Effector memory CD8-positive, alpha-beta T cell (primary cell): ENCODE measurements at regions not wholly inside any gene's neighbourhood (a gene's known extent, or its start where the extent isn't known, plus 50 kb on each side); places are given as distances from the start of the nearest gene placed in this dataset.
"Not testable (repeated sequence)": the region's sequence is repeated elsewhere in the genome, so short reads cannot be mapped to it uniquely, and the experiment has no call there.

Experiments used
- ATAC-seq: fragments of 150-1000 bp; cut with Tn5 transposase; replicated peaks from 2 replicates; pipeline ENCODE4 v1.10.0; 2021; ENCODE audit warnings: mild to moderate bottlenecking, moderate library complexity
- DNase-seq, 3 experiments: peaks; one replicate each; pipeline ENCODE4 v3.0.0; 2021
- H3K27ac Mint-ChIP-seq, 2 donors: one replicate each; pipeline ENCODE4 v1.8.0; 2022; ENCODE audit warnings: mild to moderate bottlenecking in 2 of 2, mixed read lengths in 2 of 2, moderate library complexity in 2 of 2
- H3K27me3 Mint-ChIP-seq, 2 donors: one replicate each; pipeline ENCODE4 v1.8.0; 2022; ENCODE audit warnings: mixed read lengths in 2 of 2
- H3K36me3 Mint-ChIP-seq: one replicate; pipeline ENCODE4 v1.8.0; 2022; ENCODE audit warnings: mild to moderate bottlenecking, moderate library complexity, mixed read lengths; ENCODE audit not compliant: insufficient read depth
- H3K4me1 Mint-ChIP-seq, 2 donors: one replicate each; pipeline ENCODE4 v1.8.0; 2022; ENCODE audit warnings: low read depth in 2 of 2, mixed read lengths in 2 of 2
- H3K4me3 Mint-ChIP-seq, 2 donors: one replicate each; pipeline ENCODE4 v1.8.0; 2022; ENCODE audit warnings: mild to moderate bottlenecking in 2 of 2, mixed read lengths in 2 of 2, moderate library complexity in 2 of 2
- H3K9me3 Mint-ChIP-seq, 2 donors: one replicate each; pipeline ENCODE4 v1.8.0; 2022; ENCODE audit warnings: mixed read lengths in 2 of 2

- Mint-ChIP-seq H3K27me3 (peaks cover 16 to 20% of the 10 kb centered on the region in 2 donors), H3K27ac (no peak overlapping the region), H3K9me3 (no peaks in the 10 kb centered on the region), H3K4me1 (peaks cover 5 to 9% of the 10 kb centered on the region in 2 donors), H3K36me3 (no peaks in the 10 kb centered on the region), H3K4me3 (no peak overlapping the region)
- ATAC-seq, result no peak
- DNase-seq, result no peak
These were observed 236.4 kb upstream of the DAB2 start for GRCh38 chr5:39661026-39661779.

- Mint-ChIP-seq H3K27me3 (peaks cover 21 to 25% of the 10 kb centered on the region in 2 donors), H3K4me3 (no peak overlapping the region), H3K36me3 (peaks cover 3% of the 10 kb centered on the region), H3K27ac (no peak overlapping the region), H3K9me3 (no peaks in the 10 kb centered on the region), H3K4me1 (peaks cover 5 to 9% of the 10 kb centered on the region in 2 donors)
- ATAC-seq, result no peak
- no peak for DNase-seq
These were observed 235.2 kb upstream of the DAB2 start for GRCh38 chr5:39660020-39660419.

- no peak for ATAC-seq
- Mint-ChIP-seq H3K4me3 (no peak overlapping the region), H3K36me3 (peaks cover 3% of the 10 kb centered on the region), H3K9me3 (no peaks in the 10 kb centered on the region), H3K4me1 (peaks cover 5 to 9% of the 10 kb centered on the region in 2 donors), H3K27me3 (peaks cover 25 to 26% of the 10 kb centered on the region in 2 donors), H3K27ac (no peak overlapping the region)
- no peak for DNase-seq
These were observed 234.1 kb upstream of the DAB2 start for GRCh38 chr5:39658866-39659265.

GRCh38 chr5:39657943-39658342 lies 233.2 kb upstream of the DAB2 start:
- Mint-ChIP-seq H3K4me3 (no peak overlapping the region), H3K36me3 (peaks cover 3% of the 10 kb centered on the region), H3K4me1 (peaks cover 5 to 9% of the 10 kb centered on the region in 2 donors), H3K27ac (no peak overlapping the region), H3K27me3 (peaks cover 25 to 35% of the 10 kb centered on the region in 2 donors), H3K9me3 (no peaks in the 10 kb centered on the region)
- ATAC-seq (no peak), DNase-seq (no peak)

- peaks cover 25 to 36% of the 10 kb centered on the region in 2 donors for H3K27me3 Mint-ChIP-seq
- H3K27ac Mint-ChIP-seq, result no peak overlapping the region
- peaks cover 5 to 9% of the 10 kb centered on the region in 2 donors for H3K4me1 Mint-ChIP-seq
- H3K36me3 Mint-ChIP-seq, result peaks cover 3% of the 10 kb centered on the region
- H3K4me3 Mint-ChIP-seq, result no peak overlapping the region
- no peaks in the 10 kb centered on the region for H3K9me3 Mint-ChIP-seq
- DNase-seq (no peak), ATAC-seq (no peak)
These were observed 231.8 kb upstream of the DAB2 start for GRCh38 chr5:39656600-39656999.

- Mint-ChIP-seq H3K36me3 (peaks cover 3% of the 10 kb centered on the region), H3K27me3 (peaks cover 25 to 36% of the 10 kb centered on the region in 2 donors), H3K27ac (no peak overlapping the region), H3K4me1 (peaks cover 5 to 9% of the 10 kb centered on the region in 2 donors), H3K9me3 (no peaks in the 10 kb centered on the region), H3K4me3 (no peak overlapping the region)
- ATAC-seq, result no peak
- no peak for DNase-seq
These were observed 229.9 kb upstream of the DAB2 start for GRCh38 chr5:39654715-39655114.

- not testable (repeated sequence) for H3K27ac Mint-ChIP-seq, H3K4me1 Mint-ChIP-seq, ATAC-seq, H3K36me3 Mint-ChIP-seq, H3K9me3 Mint-ChIP-seq, DNase-seq, H3K4me3 Mint-ChIP-seq
- peaks cover 13 to 27% of the 10 kb centered on the region in 2 donors for H3K27me3 Mint-ChIP-seq
These were observed 227.7 kb upstream of the DAB2 start for GRCh38 chr5:39652481-39652880.

- H3K36me3 Mint-ChIP-seq, result peaks cover 3% of the 10 kb centered on the region
- ATAC-seq (no peak), DNase-seq (no peak)
- H3K4me1 Mint-ChIP-seq, result no peaks in the 10 kb centered on the region
- no peak overlapping the region for H3K4me3 Mint-ChIP-seq
- H3K27me3 Mint-ChIP-seq, result peaks cover 11 to 24% of the 10 kb centered on the region in 2 donors
- H3K27ac Mint-ChIP-seq, result no peak overlapping the region
- H3K9me3 Mint-ChIP-seq, result no peaks in the 10 kb centered on the region
These were observed 227.3 kb upstream of the DAB2 start for GRCh38 chr5:39652036-39652435.

GRCh38 chr5:39650008-39650762 lies 225.4 kb upstream of the DAB2 start:
- no peak for ATAC-seq
- no peak for DNase-seq
- no peaks in the 10 kb centered on the region for H3K4me1 Mint-ChIP-seq
- peaks cover 2% of the 10 kb centered on the region for H3K36me3 Mint-ChIP-seq
- H3K27ac Mint-ChIP-seq, result no peak overlapping the region
- H3K9me3 Mint-ChIP-seq, result no peaks in the 10 kb centered on the region
- H3K27me3 Mint-ChIP-seq, result peaks cover 0 to 17% of the 10 kb centered on the region in 2 donors
- no peak overlapping the region for H3K4me3 Mint-ChIP-seq

- no peak for ATAC-seq
- H3K36me3 Mint-ChIP-seq, result no peaks in the 10 kb centered on the region
These were observed 224.1 kb upstream of the DAB2 start for GRCh38 chr5:39648848-39649227.

GRCh38 chr5:39648085-39648847 lies 223.5 kb upstream of the DAB2 start:
- Mint-ChIP-seq H3K36me3 (no peaks in the 10 kb centered on the region), H3K9me3 (no peaks in the 10 kb centered on the region), H3K27ac (no peak overlapping the region), H3K27me3 (peaks cover 0 to 4% of the 10 kb centered on the region in 2 donors), H3K4me3 (no peak overlapping the region), H3K4me1 (no peaks in the 10 kb centered on the region)
- ATAC-seq (no peak), DNase-seq (no peak)

More at GRCh38 chr5:39648848-39649227, 224.1 kb upstream of the DAB2 start:
- Mint-ChIP-seq H3K27me3 (peaks cover 0 to 10% of the 10 kb centered on the region in 2 donors), H3K4me1 (no peaks in the 10 kb centered on the region), H3K27ac (no peak overlapping the region), H3K9me3 (no peaks in the 10 kb centered on the region), H3K4me3 (no peak overlapping the region)
- DNase-seq, result no peak

- DNase-seq (no peak), ATAC-seq (no peak)
- H3K36me3 Mint-ChIP-seq, result no peaks in the 10 kb centered on the region
- no peak overlapping the region for H3K4me3 Mint-ChIP-seq
- H3K4me1 Mint-ChIP-seq, result no peaks in the 10 kb centered on the region
- peaks cover 0 to 6% of the 10 kb centered on the region in 2 donors for H3K27me3 Mint-ChIP-seq
- no peaks in the 10 kb centered on the region for H3K9me3 Mint-ChIP-seq
- H3K27ac Mint-ChIP-seq, result no peak overlapping the region
These were observed 215.8 kb upstream of the DAB2 start for GRCh38 chr5:39640552-39640951.

GRCh38 chr5:39639618-39640089 lies 214.9 kb upstream of the DAB2 start:
- Mint-ChIP-seq H3K27me3 (peaks cover 0 to 6% of the 10 kb centered on the region in 2 donors), H3K36me3 (no peaks in the 10 kb centered on the region), H3K27ac (no peak overlapping the region), H3K9me3 (no peaks in the 10 kb centered on the region), H3K4me3 (no peak overlapping the region), H3K4me1 (no peaks in the 10 kb centered on the region)
- no peak for DNase-seq
- no peak for ATAC-seq
